Right cardiac atrium (tissue), 5 donors: ENCODE measurements at regions not wholly inside any gene's neighbourhood (a gene's known extent, or its start where the extent isn't known, plus 50 kb on each side); places are given as distances from the start of the nearest gene placed in this dataset.
A peak's percentile ranks its signal among the peaks of the same experiment; 100 is the strongest.

Experiments
- ATAC-seq, 2 donors: fragments of 200-7000 bp; cut with Tn5 transposase; one replicate each; pipeline versions ENCODE4 v1.8.0 to v1.9.1; 2020; ENCODE audit warnings: moderate library complexity in 2 of 2, mild to moderate bottlenecking in 1 of 2
- DNase-seq, 3 donors: peaks; one replicate each; pipeline ENCODE4 v3.0.0-alpha.2; 2020
- H3K27ac ChIP-seq: one replicate; pipeline ENCODE4 v1.5.1; 2013; ENCODE audit warnings: mild to moderate bottlenecking, low read length, control low read depth, moderate library complexity
- H3K27me3 ChIP-seq: one replicate; pipeline ENCODE4 v1.6.1; 2013; ENCODE audit not compliant: control insufficient read depth, insufficient read depth
- H3K4me1 ChIP-seq: one replicate; pipeline ENCODE4 v1.6.1; 2013; ENCODE audit warnings: low read length; ENCODE audit not compliant: control insufficient read depth, insufficient read depth
- H3K4me3 ChIP-seq: one replicate; pipeline ENCODE4 v1.5.1; 2013; ENCODE audit warnings: low read length, control low read depth
- H3K9me3 ChIP-seq: one replicate; pipeline ENCODE4 v1.6.1; 2013; ENCODE audit warnings: low read length; ENCODE audit not compliant: control insufficient read depth
- WGBS: extraction: QIAGEN DNeasy Blood & Tissue Kit; methylation state at CpG from one replicate; pipeline ENCODE4 v1.1.7; 2013; 5-methylcytosine and 5-hydroxymethylcytosine counted together
- intact Hi-C, 4 donors: fragments of 100-400 bp; cut with DNase I; formaldehyde crosslinking; loops; one replicate each; pipeline versions ENCODE4 v1.11.0 to v1.14.0; 2022 to 2023
- donor health status: healthy with polysubstance abuse.
- donor health status: DM: no; HTN: yes; CAD: no.
- donor health status: DM: no; HTN: no; CAD: no.
- donor health status: DM: no; HTN: yes; CAD: no; lungs with severe emphysema.
- donor health status: DM: yes; HTN: yes; CAD: no.

DNA sequence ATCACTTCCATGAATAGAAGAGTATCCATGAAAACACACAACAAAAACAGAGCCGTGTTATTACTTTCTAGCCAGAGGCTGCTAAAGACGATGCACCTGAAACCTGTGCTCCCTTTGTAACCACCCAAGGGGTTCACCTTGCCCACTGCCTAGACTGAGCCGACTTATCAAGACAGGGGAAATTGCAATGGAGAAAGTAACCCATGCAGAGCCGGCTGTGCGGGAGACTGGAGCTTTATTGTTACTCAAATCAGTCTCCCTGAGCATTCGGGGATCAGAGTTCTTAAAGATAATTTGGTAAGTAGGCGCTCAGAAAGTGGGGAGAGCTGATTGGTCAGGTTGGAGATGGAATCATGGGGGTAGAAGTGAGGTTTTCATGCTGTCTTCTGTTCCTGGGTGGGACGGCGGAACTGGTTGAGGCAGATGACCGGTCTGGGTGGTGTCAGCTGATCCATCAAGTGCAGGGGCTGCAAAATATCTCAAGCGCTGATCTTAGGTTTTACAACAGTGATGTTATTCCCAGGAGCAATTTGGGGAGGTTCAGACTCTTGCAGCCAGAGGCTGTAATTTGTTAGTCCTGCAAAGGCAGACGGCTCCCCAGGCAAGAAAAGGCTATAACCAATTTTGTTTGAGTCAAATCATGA is 366.6 kb downstream of the PREX1 start:
- intact Hi-C loops: no loop called here
- no peaks in the 10 kb centered on the region for H3K27me3 ChIP-seq
- DNase-seq (no peak), ATAC-seq (no peak)
- H3K27ac ChIP-seq: no peak overlapping the region
- no peaks in the 10 kb centered on the region for H3K9me3 ChIP-seq
- H3K4me1 ChIP-seq: no peaks in the 10 kb centered on the region
- no peak overlapping the region for H3K4me3 ChIP-seq
- WGBS: 56% methylated on average over 12 of the region's 12 CpGs

DNA sequence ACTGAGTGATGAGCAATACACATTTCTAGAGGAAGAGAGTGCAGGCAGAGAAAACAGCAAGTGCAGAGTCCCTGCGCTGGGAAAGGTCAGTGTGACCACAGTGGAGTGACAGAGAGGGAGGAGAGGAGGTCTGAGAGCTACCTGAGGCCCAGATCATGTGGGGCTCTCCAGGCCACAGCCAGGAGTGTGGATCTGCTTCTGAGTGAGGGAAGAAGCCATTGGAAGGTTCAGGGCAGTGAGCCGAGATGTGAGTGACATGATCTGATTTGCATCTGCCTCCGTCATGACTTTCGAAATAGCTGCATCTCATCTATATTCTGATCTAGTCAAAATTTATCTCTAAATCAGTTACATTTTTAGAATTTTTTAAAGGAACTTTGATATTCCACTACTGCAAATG is 367.1 kb downstream of the PREX1 start:
- WGBS: 92% methylated on average over 4 of the region's 4 CpGs
- no peaks in the 10 kb centered on the region for H3K4me1 ChIP-seq
- ATAC-seq: no peak
- no peaks in the 10 kb centered on the region for H3K27me3 ChIP-seq
- no peak for DNase-seq
- intact Hi-C loops: no loop called here
- H3K4me3 ChIP-seq: no peak overlapping the region
- H3K27ac ChIP-seq: no peak overlapping the region
- no peaks in the 10 kb centered on the region for H3K9me3 ChIP-seq

DNA sequence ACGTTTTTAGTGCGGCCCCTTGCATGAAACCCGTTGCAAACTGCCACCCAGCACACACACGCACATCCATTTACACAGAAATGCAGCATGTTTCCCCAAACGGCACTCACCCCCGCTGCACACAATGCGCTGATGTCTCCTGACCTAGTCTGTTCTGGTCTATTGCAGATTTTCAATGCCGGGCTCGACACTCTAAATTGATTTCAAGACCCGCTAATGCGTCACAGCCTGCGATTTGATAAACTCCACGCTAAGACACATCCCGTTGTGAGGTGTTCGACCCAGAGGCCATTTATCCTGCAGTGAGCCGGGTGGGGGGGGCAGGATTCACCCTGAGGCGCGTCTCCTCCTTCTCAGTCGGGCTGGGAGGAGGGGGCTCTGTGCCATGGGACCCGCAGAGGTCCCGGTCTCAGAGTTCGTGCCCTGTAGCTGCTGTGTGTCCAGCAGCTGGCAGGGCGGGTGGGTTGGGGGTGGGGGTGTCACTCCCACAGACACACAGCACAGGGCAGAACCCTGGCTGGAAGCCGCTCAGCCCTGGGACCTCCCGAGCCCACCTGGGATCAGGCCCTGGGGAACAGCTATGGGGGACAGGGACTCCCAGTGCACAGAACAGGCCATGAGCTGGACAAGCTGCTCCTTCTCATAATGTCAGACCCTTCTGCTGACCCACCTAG is 367.9 kb downstream of the PREX1 start:
- no peak overlapping the region for H3K27ac ChIP-seq
- intact Hi-C loops: no loop called here
- no peak overlapping the region for H3K4me3 ChIP-seq
- 82% methylated on average over 25 of the region's 25 CpGs for WGBS
- DNase-seq: peak in 1 of 3 donors; percentile 22
- H3K27me3 ChIP-seq: no peaks in the 10 kb centered on the region
- no peak for ATAC-seq
- H3K4me1 ChIP-seq: no peaks in the 10 kb centered on the region
- H3K9me3 ChIP-seq: no peaks in the 10 kb centered on the region

DNA sequence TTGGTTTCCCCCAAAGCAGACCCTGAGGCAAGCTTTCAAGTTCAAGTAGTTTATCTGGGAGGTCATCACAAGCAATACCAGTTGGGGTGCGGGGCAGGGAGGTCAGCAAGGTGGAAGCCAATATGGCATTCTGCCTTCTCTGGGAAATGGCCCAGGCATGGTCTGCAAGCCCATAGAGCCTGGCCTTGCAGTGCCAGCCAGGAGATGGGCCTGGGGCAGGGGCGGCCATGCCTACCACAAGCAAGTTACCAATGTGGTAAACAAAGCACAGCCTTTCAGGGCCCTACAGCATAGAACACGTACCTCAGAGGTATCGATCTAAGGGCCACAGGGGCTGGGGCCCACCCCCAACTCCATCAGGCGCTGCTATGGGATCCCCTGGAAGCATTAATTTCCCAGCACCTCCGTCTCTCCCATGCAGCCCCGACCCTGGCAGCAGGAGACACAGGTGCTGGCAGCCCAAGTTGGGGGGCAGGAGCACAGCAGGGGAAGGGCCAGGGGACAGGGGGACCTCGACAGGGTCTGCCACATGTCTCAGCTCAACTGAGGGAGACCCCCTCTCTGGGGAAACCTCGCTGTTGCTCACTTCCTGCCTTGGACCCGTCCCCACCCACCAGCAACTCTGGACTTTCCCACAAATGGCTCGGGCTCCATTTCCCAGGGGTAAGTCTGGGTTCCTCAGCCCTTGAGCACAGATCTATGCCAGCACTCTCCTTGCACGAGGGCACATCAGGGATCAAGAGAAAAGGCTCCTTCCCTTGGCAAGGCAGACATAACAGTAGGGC is 369.0 kb downstream of the PREX1 start:
- ATAC-seq (no peak), DNase-seq (no peak)
- no peak overlapping the region for H3K27ac ChIP-seq
- intact Hi-C loops: no loop called here
- H3K9me3 ChIP-seq: no peaks in the 10 kb centered on the region
- no peak overlapping the region for H3K4me3 ChIP-seq
- H3K27me3 ChIP-seq: no peaks in the 10 kb centered on the region
- no peaks in the 10 kb centered on the region for H3K4me1 ChIP-seq
- 81% methylated on average over 12 of the region's 12 CpGs for WGBS

DNA sequence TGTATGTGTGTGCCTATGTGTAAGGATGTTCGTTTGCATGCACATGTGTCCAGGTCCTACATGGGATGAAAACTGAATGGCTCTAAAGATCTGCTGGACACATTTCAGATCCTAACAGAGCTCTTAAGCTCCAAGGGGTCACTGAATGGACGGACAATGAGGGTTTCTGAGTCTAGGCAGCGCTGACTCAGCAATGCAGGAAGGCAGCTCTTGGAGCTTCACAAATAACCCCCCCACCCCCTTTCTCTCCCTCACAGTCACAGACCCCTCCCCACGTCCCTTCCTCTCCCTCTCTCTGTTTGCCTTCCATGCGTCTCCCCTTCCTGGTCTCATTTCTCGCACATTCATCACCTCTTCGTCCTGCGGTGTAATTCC is 369.8 kb downstream of the PREX1 start:
- H3K9me3 ChIP-seq: no peaks in the 10 kb centered on the region
- WGBS: 90% methylated on average over 8 of the region's 8 CpGs
- H3K27ac ChIP-seq: no peak overlapping the region
- no peak overlapping the region for H3K4me3 ChIP-seq
- ATAC-seq (no peak), DNase-seq (no peak)
- no peaks in the 10 kb centered on the region for H3K4me1 ChIP-seq
- intact Hi-C loops: no loop called here
- H3K27me3 ChIP-seq: no peaks in the 10 kb centered on the region

DNA sequence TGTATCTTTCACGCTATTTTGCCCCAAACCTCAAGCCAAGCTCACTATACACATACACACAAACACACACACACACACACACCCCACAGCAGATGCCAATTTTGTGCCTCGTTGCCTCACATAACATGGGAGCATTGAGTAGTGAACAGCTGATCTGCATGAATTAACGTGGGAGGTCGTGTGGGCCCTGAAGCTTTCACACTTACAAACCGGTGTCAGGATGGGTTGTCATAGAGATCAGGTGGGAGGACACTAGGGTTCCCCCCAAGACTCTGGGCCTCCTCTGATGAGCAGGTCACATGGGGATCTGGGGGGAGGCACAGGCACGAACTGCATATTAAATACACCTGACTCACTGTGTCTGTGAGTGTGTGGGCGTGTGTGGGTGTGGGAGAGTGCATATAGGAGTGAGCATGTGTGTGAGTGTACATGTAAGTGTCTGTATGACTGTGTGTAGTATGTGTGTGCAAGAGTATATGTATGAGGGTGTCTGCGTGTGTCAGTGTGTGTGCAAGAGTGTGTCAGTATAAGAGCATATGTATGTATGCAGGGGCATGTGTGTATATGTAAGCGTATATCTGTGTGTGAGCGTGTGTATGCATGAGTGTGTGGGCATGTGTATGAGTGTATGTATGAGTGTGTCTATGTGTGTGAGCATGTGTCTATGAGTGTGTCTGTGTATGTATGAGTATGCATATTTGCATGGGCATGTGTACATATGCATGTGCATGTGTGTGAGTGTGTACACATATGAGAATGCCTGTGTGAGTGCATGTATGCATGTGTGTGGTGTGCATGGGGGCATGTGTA is 370.4 kb downstream of the PREX1 start:
- Histone ChIP-seq H3K4me1 (no peaks in the 10 kb centered on the region), H3K27ac (no peak overlapping the region), H3K4me3 (no peak overlapping the region), H3K27me3 (no peaks in the 10 kb centered on the region), H3K9me3 (no peaks in the 10 kb centered on the region)
- intact Hi-C loops: no loop called here
- 82% methylated on average over 10 of the region's 10 CpGs for WGBS
- ATAC-seq: no peak
- no peak for DNase-seq

DNA sequence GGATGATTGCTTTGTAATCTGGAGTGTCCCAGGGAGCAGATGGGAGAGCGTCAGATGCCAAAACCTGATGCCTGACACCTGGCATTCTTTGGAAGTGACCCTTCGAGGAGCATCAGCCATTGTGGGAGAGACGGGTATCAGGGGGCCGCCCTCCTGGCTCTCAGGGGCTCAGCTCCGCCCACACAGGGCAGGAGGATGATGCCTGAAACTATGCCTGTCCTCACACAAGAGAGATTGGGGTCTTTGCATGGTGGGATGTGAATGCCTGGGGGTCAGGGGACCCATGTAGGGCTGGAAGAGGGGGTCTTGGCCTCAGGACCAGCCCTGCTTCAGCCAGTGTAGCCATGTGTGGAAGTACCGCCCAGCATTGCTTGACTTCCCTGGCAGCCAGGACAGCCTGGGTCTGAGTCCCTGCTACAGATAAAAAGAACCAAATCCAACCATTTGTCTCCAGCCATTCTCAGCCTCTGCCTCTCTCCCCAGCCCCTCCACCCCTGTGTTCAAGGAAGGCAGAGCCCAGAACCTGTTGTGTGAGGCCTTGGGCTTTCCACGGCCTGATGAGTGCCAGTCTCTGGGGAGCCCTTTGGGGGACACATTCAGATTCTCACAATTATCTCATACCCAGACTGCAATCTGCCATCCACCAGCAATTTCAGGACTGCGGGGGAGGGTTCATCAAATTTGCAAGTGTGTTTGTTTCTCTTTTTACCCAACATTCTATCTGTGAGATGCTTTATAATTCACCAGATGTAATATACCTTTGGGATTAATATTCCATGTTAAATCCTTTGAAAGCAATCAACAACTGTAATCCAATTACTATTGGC is 371.2 kb downstream of the PREX1 start:
- 61% methylated on average over 8 of the region's 8 CpGs for WGBS
- H3K27me3 ChIP-seq: no peaks in the 10 kb centered on the region
- no peaks in the 10 kb centered on the region for H3K4me1 ChIP-seq
- peak in 1 of 3 donors; percentile 3 for DNase-seq
- H3K4me3 ChIP-seq: no peak overlapping the region
- no peaks in the 10 kb centered on the region for H3K9me3 ChIP-seq
- ATAC-seq: no peak
- intact Hi-C loops: no loop called here
- H3K27ac ChIP-seq: no peak overlapping the region

DNA sequence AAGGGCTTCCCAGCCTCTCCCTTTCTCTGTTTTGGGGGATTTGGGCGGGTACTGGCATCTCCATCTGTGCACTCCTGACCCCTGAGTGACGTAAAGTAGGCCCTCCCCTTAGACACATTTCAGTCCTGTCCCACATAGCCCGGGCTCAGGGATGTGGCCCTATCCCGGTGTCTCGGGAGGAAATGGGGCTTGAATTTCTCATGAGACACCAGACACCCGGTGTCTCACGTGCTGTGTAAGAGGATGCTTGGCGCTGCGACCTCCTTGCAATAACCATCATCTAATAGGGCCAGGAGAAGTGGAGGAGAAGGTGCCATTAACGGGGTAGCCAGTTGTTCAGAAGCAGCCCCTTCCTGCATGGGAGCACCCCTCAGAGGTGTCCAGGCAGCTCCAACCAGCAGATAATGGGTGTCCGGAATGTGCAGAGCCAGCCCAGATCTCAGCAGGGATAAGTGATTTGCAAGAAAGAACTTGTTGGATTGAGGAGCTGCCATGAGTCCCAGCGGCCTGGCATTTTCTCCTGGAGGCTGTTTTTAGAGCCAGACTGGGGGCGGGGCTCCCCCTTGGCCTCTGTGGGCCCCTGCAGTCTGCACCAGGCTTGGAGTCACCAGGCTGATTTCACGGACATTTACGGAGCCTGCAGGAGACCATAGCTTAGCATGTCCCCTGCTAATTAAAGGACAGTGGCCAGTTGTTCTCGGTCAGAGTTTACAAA is 372.0 kb downstream of the PREX1 start:
- ATAC-seq (no peak), DNase-seq (no peak)
- H3K4me3 ChIP-seq: no peak overlapping the region
- H3K9me3 ChIP-seq: no peaks in the 10 kb centered on the region
- intact Hi-C loops: no loop called here
- H3K4me1 ChIP-seq: no peaks in the 10 kb centered on the region
- WGBS: 62% methylated on average over 16 of the region's 16 CpGs
- H3K27ac ChIP-seq: no peak overlapping the region
- no peaks in the 10 kb centered on the region for H3K27me3 ChIP-seq

DNA sequence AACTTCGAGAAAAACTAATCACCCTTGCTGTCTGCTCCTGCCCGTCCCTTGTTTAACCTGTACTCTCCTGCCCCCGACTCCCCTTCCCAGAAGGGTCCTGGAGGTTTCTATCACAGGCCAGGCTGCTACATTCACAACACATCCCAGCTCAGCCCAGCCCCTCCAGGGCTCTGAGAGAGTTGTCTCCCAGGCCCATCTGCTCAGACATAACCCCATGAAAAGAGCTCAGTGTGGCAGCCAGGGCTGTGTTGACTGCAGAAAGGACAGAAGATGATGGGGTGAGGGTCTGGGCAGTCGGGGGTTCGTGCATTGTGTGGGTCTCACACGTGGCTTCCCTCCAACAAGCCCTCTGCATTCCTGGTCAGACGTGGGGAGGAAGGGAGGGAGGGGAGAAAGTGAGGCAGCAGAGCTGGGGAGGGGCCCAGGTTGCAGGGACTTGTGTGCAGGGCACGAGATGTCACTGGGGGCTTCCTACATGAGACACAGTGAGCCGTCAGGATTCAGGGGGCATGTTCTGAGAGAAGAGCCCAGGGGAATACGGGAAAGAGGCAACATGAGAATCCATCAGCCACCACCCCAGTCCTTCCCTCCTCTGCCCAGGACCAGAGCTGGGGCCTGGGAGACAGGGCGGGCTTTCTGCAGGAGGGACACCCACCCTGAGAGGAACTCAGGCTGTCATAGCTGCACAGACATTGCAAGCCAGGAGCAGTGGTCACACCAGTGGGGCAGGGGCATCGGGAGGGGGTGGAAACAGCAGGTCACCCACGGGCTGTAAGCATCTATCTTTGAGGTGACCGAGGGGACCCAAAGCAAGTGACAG is 372.9 kb downstream of the PREX1 start:
- Histone ChIP-seq H3K4me3 (no peak overlapping the region), H3K27ac (no peak overlapping the region), H3K27me3 (no peaks in the 10 kb centered on the region), H3K4me1 (no peaks in the 10 kb centered on the region), H3K9me3 (no peaks in the 10 kb centered on the region)
- WGBS: 74% methylated on average over 14 of the region's 14 CpGs
- DNase-seq (no peak), ATAC-seq (no peak)
- intact Hi-C loops: no loop called here
